IPS-15b (cell line): ENCODE measurements at regions not wholly inside any gene's neighbourhood (a gene's known extent, or its start where the extent isn't known, plus 50 kb on each side); places are given as distances from the start of the nearest gene placed in this dataset.
"Not testable (repeated sequence)": the region's sequence is repeated elsewhere in the genome, so short reads cannot be mapped to it uniquely, and the experiment has no call there.

Experiments
- H3K27me3 ChIP-seq: one replicate; pipeline ENCODE4 v1.6.1; 2013; ENCODE audit warnings: low read length; ENCODE audit not compliant: control insufficient read depth, insufficient read depth
- H3K36me3 ChIP-seq: one replicate; pipeline ENCODE4 v1.6.1; 2013; ENCODE audit warnings: low read length; ENCODE audit not compliant: control insufficient read depth, insufficient read depth
- H3K4me1 ChIP-seq: one replicate; pipeline ENCODE4 v1.6.1; 2013; ENCODE audit warnings: mild to moderate bottlenecking, low read length; ENCODE audit not compliant: control insufficient read depth, insufficient read depth
- H3K4me3 ChIP-seq: one replicate; pipeline ENCODE4 v1.5.1; 2013; ENCODE audit warnings: low read depth, low read length
- H3K9ac ChIP-seq: one replicate; pipeline ENCODE4 v1.6.1; 2013; ENCODE audit warnings: low read depth, mild to moderate bottlenecking, low read length
- H3K9me3 ChIP-seq: one replicate; pipeline ENCODE4 v1.6.1; 2013; ENCODE audit warnings: mild to moderate bottlenecking, low read length; ENCODE audit not compliant: control insufficient read depth, insufficient read depth

DNA sequence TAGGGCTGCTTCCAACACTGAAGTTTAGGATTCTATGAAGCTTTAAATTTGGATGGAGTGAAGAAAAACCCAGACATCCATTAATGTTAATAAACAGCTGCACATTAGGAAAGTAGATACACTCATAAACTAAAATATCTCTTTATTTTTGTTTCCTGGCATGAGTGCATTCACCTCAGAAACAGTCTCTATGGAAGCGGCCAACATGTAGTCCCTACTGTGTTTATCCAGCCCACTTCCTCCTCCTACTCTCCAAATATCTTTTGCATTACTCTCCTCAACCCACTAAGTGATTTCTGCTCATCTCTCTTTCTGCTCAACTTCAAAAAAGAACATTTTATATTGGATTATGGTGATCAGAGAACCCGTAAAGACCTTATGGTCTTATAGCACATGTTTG lies 180.3 kb upstream of the MXRA5 start:
- H3K4me3 ChIP-seq: no peak overlapping the region
- H3K9ac ChIP-seq: no peak overlapping the region
- no peaks in the 10 kb centered on the region for H3K36me3 ChIP-seq
- H3K9me3 ChIP-seq: no peaks in the 10 kb centered on the region
- H3K27me3 ChIP-seq: no peaks in the 10 kb centered on the region
- no peaks in the 10 kb centered on the region for H3K4me1 ChIP-seq

DNA sequence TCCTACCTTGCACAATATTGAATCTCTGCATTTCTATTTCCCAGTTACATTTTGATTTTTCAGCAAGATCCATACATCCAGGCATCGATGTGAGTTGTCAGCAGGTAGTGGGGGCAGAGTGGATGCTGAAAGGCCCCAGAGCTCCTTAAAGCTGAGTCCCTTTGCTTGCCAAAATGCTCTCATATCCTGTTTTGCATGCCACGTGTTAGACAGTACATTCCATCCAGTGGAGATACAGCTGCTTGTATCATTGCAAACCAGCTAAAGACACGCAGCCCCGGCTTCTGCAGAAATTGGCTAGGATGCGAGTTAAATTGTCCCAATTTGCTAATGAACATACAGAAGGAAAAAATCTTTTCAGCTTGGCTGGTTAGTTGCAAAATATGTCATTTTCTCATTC lies 179.6 kb upstream of the MXRA5 start:
- Histone ChIP-seq H3K4me1 (no peaks in the 10 kb centered on the region), H3K9ac (no peak overlapping the region), H3K27me3 (no peaks in the 10 kb centered on the region), H3K4me3 (no peak overlapping the region), H3K36me3 (no peaks in the 10 kb centered on the region), H3K9me3 (no peaks in the 10 kb centered on the region)

DNA sequence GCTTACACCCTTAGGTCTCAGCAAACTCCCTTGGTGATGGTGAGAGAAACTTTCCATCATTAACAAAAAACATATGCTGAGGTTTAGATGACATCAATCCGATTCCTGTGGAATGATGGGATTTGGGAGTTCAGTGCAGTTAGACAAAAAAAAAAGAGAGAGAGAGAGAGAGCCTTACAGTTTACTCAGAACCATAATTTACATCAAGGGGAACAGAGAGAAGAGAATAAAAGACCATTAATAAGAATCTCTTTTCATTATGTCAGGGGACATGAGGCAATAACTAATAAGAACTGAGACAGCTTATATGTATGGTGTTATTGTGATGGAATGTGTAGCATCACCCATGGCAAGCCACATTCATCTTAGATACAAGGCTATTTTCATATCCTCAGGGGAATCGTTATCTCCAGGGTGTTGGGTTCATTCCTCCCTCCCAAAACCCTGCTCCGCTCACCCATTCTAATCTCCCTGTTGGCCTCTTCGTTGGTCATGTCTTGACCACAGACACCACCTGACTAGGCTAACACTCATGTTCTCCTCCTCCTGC lies 175.7 kb upstream of the MXRA5 start:
- Histone ChIP-seq H3K4me1 (no peaks in the 10 kb centered on the region), H3K4me3 (no peak overlapping the region), H3K9me3 (no peaks in the 10 kb centered on the region), H3K27me3 (no peaks in the 10 kb centered on the region), H3K9ac (no peak overlapping the region), H3K36me3 (no peaks in the 10 kb centered on the region)

DNA sequence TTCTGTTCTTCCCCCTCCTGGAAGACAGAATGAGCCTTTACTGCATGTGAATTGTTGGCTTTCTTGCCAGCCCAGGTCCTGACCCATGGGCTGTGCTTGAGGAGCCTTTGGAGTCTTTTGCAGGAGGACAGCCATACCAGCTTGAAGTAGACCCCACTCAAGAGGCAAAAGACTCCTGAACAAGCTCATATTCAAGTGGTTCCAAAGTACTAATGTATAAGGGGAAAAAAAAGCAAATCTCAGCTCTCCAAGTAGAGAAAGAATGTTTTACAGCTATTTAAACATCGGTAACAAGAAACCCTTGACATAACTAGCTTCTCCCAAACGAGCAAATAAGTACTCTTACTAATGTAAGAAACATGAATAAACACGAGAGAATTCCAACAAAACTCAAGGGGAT lies 174.9 kb upstream of the MXRA5 start:
- no peak overlapping the region for H3K4me3 ChIP-seq
- H3K27me3 ChIP-seq: no peaks in the 10 kb centered on the region
- H3K9ac ChIP-seq: no peak overlapping the region
- H3K9me3 ChIP-seq: no peaks in the 10 kb centered on the region
- no peaks in the 10 kb centered on the region for H3K4me1 ChIP-seq
- H3K36me3 ChIP-seq: no peaks in the 10 kb centered on the region

DNA sequence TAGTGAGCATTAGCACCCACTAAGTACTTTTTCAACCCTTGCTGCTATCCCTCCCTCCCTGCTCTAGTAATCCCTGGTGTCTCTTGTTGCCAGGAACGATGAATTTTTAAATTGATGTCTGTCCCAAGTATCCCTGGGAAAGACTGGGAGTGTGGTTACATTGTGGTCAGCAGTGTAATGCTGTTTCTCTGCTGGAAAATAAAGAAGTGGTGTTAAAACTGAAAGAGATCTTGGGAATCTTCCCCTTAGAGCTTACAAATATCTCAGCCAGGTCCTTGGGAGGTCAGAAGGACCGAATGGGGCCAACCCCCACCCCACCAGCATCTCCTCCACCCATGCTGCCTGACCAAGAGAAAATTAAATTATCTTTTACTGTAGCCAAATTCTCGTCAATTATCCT lies 174.5 kb upstream of the MXRA5 start:
- no peaks in the 10 kb centered on the region for H3K9me3 ChIP-seq
- H3K9ac ChIP-seq: no peak overlapping the region
- H3K36me3 ChIP-seq: no peaks in the 10 kb centered on the region
- no peaks in the 10 kb centered on the region for H3K27me3 ChIP-seq
- H3K4me3 ChIP-seq: no peak overlapping the region
- H3K4me1 ChIP-seq: no peaks in the 10 kb centered on the region

DNA sequence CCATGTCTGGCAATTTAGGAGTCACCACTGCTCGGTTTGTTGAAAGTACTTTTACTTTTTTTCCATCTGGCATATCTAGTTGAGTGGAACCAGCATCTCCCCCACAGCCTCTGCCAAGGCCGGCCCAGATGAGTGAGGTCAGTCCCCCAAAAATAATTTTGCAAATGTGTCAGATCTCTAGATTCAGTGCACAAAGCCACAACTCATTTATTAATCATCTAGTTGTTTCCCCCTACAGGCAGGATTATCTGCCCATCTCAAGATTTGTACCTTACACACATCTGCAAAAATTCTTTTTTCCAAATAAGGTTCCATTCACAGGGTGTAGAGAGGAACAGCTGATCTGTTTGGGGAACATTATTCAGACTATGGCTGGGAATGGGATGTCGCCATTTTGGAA lies 174.0 kb upstream of the MXRA5 start:
- Histone ChIP-seq H3K9ac (no peak overlapping the region), H3K27me3 (no peaks in the 10 kb centered on the region), H3K4me1 (no peaks in the 10 kb centered on the region), H3K36me3 (no peaks in the 10 kb centered on the region), H3K4me3 (no peak overlapping the region), H3K9me3 (no peaks in the 10 kb centered on the region)

DNA sequence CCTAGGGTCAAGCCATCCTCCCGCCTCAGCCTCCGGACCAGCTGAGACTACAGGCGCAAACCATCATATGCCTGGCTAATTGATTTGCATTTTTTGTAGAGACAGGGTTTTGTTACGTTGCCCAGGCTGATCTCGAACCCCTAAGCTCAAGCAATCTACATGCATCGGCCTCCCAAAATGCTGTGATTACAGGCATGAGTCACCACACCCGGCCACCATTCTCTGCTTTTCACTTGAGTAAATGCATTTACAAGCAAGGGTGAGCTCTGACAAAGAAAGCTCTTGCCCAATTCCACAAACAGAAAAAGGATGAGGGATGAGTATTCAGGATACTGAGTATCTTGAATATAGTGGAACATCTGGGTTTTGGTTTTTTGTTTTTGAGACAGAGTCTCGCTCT lies 172.9 kb upstream of the MXRA5 start:
- not testable (repeated sequence) for H3K36me3 ChIP-seq, H3K27me3 ChIP-seq, H3K4me1 ChIP-seq, H3K9me3 ChIP-seq, H3K9ac ChIP-seq, H3K4me3 ChIP-seq

DNA sequence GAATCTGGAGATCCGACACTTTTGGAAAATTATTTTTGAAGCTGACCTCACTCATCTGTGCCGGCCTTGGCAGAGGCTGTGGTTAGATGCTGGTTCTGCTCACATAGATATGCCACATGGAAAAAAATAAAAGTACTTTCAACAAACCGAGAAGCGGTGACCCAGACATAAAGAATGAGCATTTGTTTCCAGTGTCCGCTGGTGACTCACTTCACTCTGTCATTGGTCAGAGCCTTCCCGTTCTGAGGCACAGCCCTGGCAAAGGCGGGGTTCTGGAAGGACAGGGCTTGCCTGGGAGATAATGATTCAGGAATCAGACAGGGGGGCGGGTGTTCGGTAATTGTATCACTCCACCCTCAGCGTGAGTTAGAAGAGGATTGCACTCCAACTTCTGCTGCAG lies 172.4 kb upstream of the MXRA5 start:
- Histone ChIP-seq H3K36me3 (no peaks in the 10 kb centered on the region), H3K9ac (no peak overlapping the region), H3K4me3 (no peak overlapping the region), H3K4me1 (no peaks in the 10 kb centered on the region), H3K27me3 (no peaks in the 10 kb centered on the region), H3K9me3 (no peaks in the 10 kb centered on the region)

DNA sequence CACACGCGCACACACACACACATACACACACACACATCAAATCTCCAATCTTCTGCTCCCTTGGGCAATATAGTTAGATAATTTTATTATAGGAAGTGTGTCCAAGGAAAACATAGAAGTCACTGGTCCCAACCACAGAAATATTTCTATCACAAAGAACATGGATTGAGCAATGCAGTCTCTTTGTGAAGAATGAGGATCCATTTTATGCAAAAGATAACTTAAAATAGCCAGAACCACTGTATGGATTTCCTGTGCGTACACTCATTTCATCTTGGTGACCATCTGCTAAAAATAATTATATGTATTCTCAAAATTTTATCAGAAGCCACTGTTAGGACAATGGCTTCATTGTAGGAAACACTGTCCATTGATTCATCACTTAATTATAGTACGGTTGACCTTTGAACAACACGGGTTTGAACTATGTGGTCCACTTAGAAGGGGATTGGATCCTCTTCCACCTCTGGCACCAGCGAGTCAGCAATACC lies 169.6 kb upstream of the MXRA5 start:
- no peak overlapping the region for H3K9ac ChIP-seq
- H3K4me1 ChIP-seq: no peaks in the 10 kb centered on the region
- H3K4me3 ChIP-seq: no peak overlapping the region
- no peaks in the 10 kb centered on the region for H3K36me3 ChIP-seq
- H3K9me3 ChIP-seq: no peaks in the 10 kb centered on the region
- no peaks in the 10 kb centered on the region for H3K27me3 ChIP-seq

DNA sequence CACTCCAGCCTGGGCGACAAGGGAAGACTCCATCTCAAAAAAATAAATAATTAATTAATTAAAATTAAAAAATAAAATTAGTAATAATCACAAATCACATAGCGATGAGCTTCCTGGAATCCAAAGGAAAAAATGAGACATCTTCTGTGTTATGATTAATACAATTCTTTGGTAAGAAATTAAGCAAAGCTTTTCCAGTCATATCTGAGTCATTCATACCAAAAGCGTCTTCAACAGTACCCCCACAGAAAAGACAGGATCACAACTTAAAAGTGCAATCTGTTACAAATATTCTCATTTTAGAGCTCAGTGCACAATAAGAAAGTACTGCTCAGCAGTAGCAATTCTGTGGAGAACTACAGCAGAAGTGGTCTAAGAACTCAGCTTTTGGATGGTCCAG lies 168.5 kb upstream of the MXRA5 start:
- Histone ChIP-seq H3K4me1 (no peaks in the 10 kb centered on the region), H3K4me3 (no peak overlapping the region), H3K36me3 (no peaks in the 10 kb centered on the region), H3K9me3 (no peaks in the 10 kb centered on the region), H3K27me3 (no peaks in the 10 kb centered on the region), H3K9ac (no peak overlapping the region)

DNA sequence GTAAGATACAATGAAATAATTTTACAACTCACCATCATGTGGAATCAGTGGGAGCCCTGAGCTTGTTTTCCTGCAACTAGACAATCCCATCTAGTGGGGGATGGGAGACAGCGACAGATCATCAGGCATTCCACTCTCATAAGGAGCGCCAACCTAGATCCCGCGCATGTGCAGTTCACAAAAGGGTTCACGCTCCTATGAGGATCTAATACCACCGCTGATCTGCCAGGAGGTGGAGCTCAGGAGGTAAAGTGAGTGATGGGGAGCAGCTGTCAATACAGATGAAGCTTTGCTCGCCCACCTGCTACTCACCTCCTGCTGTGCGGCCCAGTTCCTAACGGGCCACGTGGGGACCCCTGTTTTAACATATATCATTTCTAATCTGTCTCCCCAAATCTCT lies 165.7 kb upstream of the MXRA5 start:
- H3K4me1 ChIP-seq, H3K4me3 ChIP-seq, H3K9ac ChIP-seq, H3K27me3 ChIP-seq, H3K36me3 ChIP-seq, H3K9me3 ChIP-seq: not testable (repeated sequence)

DNA sequence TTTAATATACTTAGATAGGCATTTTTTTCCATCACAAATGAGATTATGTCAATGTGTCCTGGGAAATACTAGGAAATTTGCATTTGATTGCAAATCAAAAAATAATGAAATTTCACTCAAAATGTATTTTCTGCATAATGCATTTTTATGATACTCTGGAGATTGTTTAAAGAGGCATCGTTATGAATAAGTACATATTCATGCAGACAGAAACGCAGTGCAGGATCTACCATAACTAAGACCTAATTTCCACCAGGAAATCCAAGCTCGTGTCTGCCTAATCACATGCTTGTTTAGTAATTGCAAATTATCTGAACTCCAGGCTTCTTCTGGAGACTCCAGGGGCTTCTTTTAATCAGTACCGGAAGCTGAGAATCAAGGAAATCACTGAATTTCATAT lies 163.5 kb upstream of the MXRA5 start:
- Histone ChIP-seq H3K27me3 (no peaks in the 10 kb centered on the region), H3K4me3 (no peak overlapping the region), H3K9ac (no peak overlapping the region), H3K4me1 (no peaks in the 10 kb centered on the region), H3K36me3 (no peaks in the 10 kb centered on the region), H3K9me3 (no peaks in the 10 kb centered on the region)

DNA sequence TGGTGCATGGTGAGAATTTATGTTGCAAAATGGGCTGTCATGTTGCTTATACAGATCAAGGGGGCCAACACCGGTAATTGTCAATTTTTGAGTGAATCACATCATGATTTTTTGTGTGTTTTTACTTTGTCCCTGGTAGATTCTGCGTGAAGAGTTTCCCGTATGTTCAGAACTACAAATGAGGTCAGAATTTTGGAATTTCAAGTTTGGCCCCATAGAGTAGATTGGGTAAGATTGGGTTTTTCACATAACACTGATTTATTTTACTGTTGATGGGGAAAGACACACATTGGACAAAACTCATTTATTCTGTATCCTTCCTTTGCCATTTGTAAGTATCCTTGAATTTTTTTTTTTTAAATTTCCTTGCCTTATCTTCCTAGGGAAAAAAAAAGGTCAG lies 158.5 kb upstream of the MXRA5 start:
- Histone ChIP-seq H3K9ac (no peak overlapping the region), H3K36me3 (no peaks in the 10 kb centered on the region), H3K4me1 (no peaks in the 10 kb centered on the region), H3K4me3 (no peak overlapping the region), H3K9me3 (no peaks in the 10 kb centered on the region), H3K27me3 (no peaks in the 10 kb centered on the region)
